GM13977 (cell line): ENCODE measurements at regions not wholly inside any gene's neighbourhood (a gene's known extent, or its start where the extent isn't known, plus 50 kb on each side); places are given as distances from the start of the nearest gene placed in this dataset.

Source experiments
- DNase-seq: peaks from one replicate; pipeline ENCODE4 v3.0.0; 2012; ENCODE audit warnings: low spot score
- CTCF ChIP-seq: IDR thresholded peaks from 2 replicates; pipeline ENCODE4 v1.5.1; 2012; ENCODE audit warnings: mild to moderate bottlenecking, control low read depth; ENCODE audit not compliant: insufficient read depth; ENCODE audit errors: extremely low read depth, missing control alignments
- in situ Hi-C: fragments of 300-500 bp; cut with MboI; formaldehyde crosslinking; loops from one replicate; pipeline ENCODE4 v1.12.0; 2022; ENCODE audit warnings: low sequenced_read_pairs, low pct_unique_long_range_greater_than_20kb, mixed read lengths, inconsistent platforms; ENCODE audit not compliant: unreplicated experiment

GRCh38 chr6:78523622-78524021 lies 343.7 kb upstream of the IRAK1BP1 start:
- DNase-seq: no peak
- in situ Hi-C loops: no loop called here
- no peak for TF ChIP-seq CTCF

- in situ Hi-C loops: no loop called here
- no peak for TF ChIP-seq CTCF
- DNase-seq: no peak
Observed at GRCh38 chr6:78525976-78526375, 341.4 kb upstream of the IRAK1BP1 start.

- in situ Hi-C loops: no loop called here
- TF ChIP-seq CTCF: no peak
- DNase-seq: no peak
Observed at GRCh38 chr6:78526432-78526831, 340.9 kb upstream of the IRAK1BP1 start.

GRCh38 chr6:78528926-78529325 lies 338.4 kb upstream of the IRAK1BP1 start:
- in situ Hi-C loops: no loop called here
- no peak for TF ChIP-seq CTCF

GRCh38 chr6:78530208-78530607 lies 337.1 kb upstream of the IRAK1BP1 start:
- DNase-seq: no peak
- in situ Hi-C loops: no loop called here
- no peak for TF ChIP-seq CTCF

More at GRCh38 chr6:78528926-78529325, 338.4 kb upstream of the IRAK1BP1 start:
- DNase-seq: no peak

GRCh38 chr6:78533426-78533825 lies 333.9 kb upstream of the IRAK1BP1 start:
- no peak for DNase-seq
- TF ChIP-seq CTCF: no peak
- in situ Hi-C loops: no loop called here

GRCh38 chr6:78533876-78534275 lies 333.5 kb upstream of the IRAK1BP1 start:
- TF ChIP-seq CTCF: no peak
- no peak for DNase-seq

More at GRCh38 chr6:78533876-78534275, 333.5 kb upstream of the IRAK1BP1 start:
- in situ Hi-C loops: no loop called here
